Endodermal cell (in vitro differentiated cells): ENCODE measurements at regions not wholly inside any gene's neighbourhood (a gene's known extent, or its start where the extent isn't known, plus 50 kb on each side); places are given as distances from the start of the nearest gene placed in this dataset.

Experiments
- DNase-seq: peaks from one replicate; pipeline ENCODE4 v3.0.0-alpha.2; 2017
- H3K27ac ChIP-seq: 2 replicates; pipeline ENCODE4 v1.5.1; 2013; ENCODE audit warnings: mild to moderate bottlenecking, low read depth, low read length, moderate library complexity
- H3K27me3 ChIP-seq: 2 replicates; pipeline ENCODE4 v1.6.1; 2013; ENCODE audit warnings: mild to moderate bottlenecking, low read length, moderate library complexity; ENCODE audit not compliant: insufficient read depth, control insufficient read depth, poor library complexity, severe bottlenecking
- H3K36me3 ChIP-seq: 2 replicates; pipeline ENCODE4 v1.7.0; 2013; ENCODE audit warnings: mild to moderate bottlenecking, low read length, moderate library complexity; ENCODE audit not compliant: control insufficient read depth, insufficient read depth
- H3K4me1 ChIP-seq: one replicate; pipeline ENCODE4 v1.7.0; 2013; ENCODE audit warnings: low read length; ENCODE audit not compliant: control insufficient read depth, insufficient read depth
- H3K4me3 ChIP-seq: 2 replicates; pipeline ENCODE4 v1.5.1; 2013; ENCODE audit warnings: mild to moderate bottlenecking, low read length, moderate library complexity
- H3K9ac ChIP-seq: 2 replicates; pipeline ENCODE4 v1.6.1; 2013; ENCODE audit warnings: mild to moderate bottlenecking, low read length, moderate library complexity; ENCODE audit not compliant: poor library complexity, severe bottlenecking; ENCODE audit errors: extremely low read depth
- H3K9me3 ChIP-seq: 2 replicates; pipeline ENCODE4 v1.6.1; 2013; ENCODE audit warnings: mild to moderate bottlenecking, low read length, moderate library complexity; ENCODE audit not compliant: control insufficient read depth
- H3K27ac Mint-ChIP-seq: 2 replicates; pipeline ENCODE4 v1.8.0; 2020; ENCODE audit warnings: mixed read lengths
- H3K27me3 Mint-ChIP-seq: 2 replicates; pipeline ENCODE4 v1.8.0; 2021; ENCODE audit warnings: mild to moderate bottlenecking, mixed read lengths; ENCODE audit not compliant: insufficient read depth
- H3K36me3 Mint-ChIP-seq: 2 replicates; pipeline ENCODE4 v1.8.0; 2020; ENCODE audit warnings: low read depth, mixed read lengths
- H3K4me1 Mint-ChIP-seq: 2 replicates; pipeline ENCODE4 v1.8.0; 2020; ENCODE audit warnings: mixed read lengths
- H3K4me3 Mint-ChIP-seq: 2 replicates; pipeline ENCODE4 v1.8.0; 2020; ENCODE audit warnings: mild to moderate bottlenecking, moderate library complexity, mixed read lengths
- H3K9me3 Mint-ChIP-seq: 2 replicates; pipeline ENCODE4 v1.8.0; 2020; ENCODE audit warnings: mild to moderate bottlenecking, mixed read lengths
- CTCF ChIP-seq: fragments of 200-600 bp; sonication (generic); conservative IDR thresholded peaks from 2 replicates; pipeline ENCODE4 v1.5.0; 2021; ENCODE audit warnings: antibody characterized with exemption, mild to moderate bottlenecking
- WGBS, 2 experiments: methylation state at CpG; one replicate each; pipeline versions ENCODE4 v1.1.5 to v1.1.7; 2013; ENCODE audit warnings: missing lambda C conversion rate in 2 of 2, mixed read lengths in 1 of 2; ENCODE audit not compliant: insufficient coverage in 1 of 2, insufficient read length in 1 of 2; 5-methylcytosine and 5-hydroxymethylcytosine counted together

- Mint-ChIP-seq H3K27ac (no peak overlapping the region), H3K4me3 (no peak overlapping the region), H3K36me3 (no peaks in the 10 kb centered on the region), H3K9me3 (no peaks in the 10 kb centered on the region), H3K4me1 (peaks cover 2% of the 10 kb centered on the region), H3K27me3 (no peaks in the 10 kb centered on the region)
- no peak overlapping the region for H3K9ac ChIP-seq
- WGBS, 2 experiments = 94 to 100% methylated on average over 1 of the region's 1 CpG
- H3K27ac ChIP-seq = no peak overlapping the region
- H3K9me3 ChIP-seq = no peaks in the 10 kb centered on the region
- no peak for DNase-seq
- no peaks in the 10 kb centered on the region for H3K36me3 ChIP-seq
- H3K27me3 ChIP-seq = no peaks in the 10 kb centered on the region
- no peak for TF ChIP-seq CTCF
- H3K4me3 ChIP-seq = no peak overlapping the region
- no peaks in the 10 kb centered on the region for H3K4me1 ChIP-seq
Observed at GRCh38 chr1:106780066-106780465, 276.4 kb upstream of the PRMT6 start.

- WGBS, 2 experiments = 100% methylated on average over 1 of the region's 1 CpG; no CpG with 5 or more reads in 1 of the 2 experiments
- TF ChIP-seq CTCF = no peak
- Mint-ChIP-seq H3K4me1 (peaks cover 2% of the 10 kb centered on the region), H3K9me3 (no peaks in the 10 kb centered on the region), H3K27ac (no peak overlapping the region), H3K36me3 (no peaks in the 10 kb centered on the region), H3K4me3 (no peak overlapping the region), H3K27me3 (no peaks in the 10 kb centered on the region)
- no peak overlapping the region for H3K4me3 ChIP-seq
- H3K36me3 ChIP-seq = no peaks in the 10 kb centered on the region
- no peaks in the 10 kb centered on the region for H3K9me3 ChIP-seq
- no peak overlapping the region for H3K9ac ChIP-seq
- H3K27me3 ChIP-seq = no peaks in the 10 kb centered on the region
- no peaks in the 10 kb centered on the region for H3K4me1 ChIP-seq
- no peak overlapping the region for H3K27ac ChIP-seq
- DNase-seq = no peak
Observed at GRCh38 chr1:106780806-106781569, 275.5 kb upstream of the PRMT6 start.

- H3K27me3 Mint-ChIP-seq = no peaks in the 10 kb centered on the region
- H3K4me1 ChIP-seq = no peaks in the 10 kb centered on the region
- H3K9ac ChIP-seq = no peak overlapping the region
- no peak overlapping the region for H3K27ac ChIP-seq
- no peaks in the 10 kb centered on the region for H3K36me3 Mint-ChIP-seq
- H3K36me3 ChIP-seq = no peaks in the 10 kb centered on the region
- DNase-seq = no peak
- no peaks in the 10 kb centered on the region for H3K9me3 Mint-ChIP-seq
- no peak overlapping the region for H3K4me3 ChIP-seq
- TF ChIP-seq CTCF = no peak
- H3K27ac Mint-ChIP-seq = no peak overlapping the region
- no peak overlapping the region for H3K4me3 Mint-ChIP-seq
- no peaks in the 10 kb centered on the region for H3K9me3 ChIP-seq
- H3K27me3 ChIP-seq = no peaks in the 10 kb centered on the region
- peaks cover 2% of the 10 kb centered on the region for H3K4me1 Mint-ChIP-seq
Observed at GRCh38 chr1:106785176-106785575, 271.3 kb upstream of the PRMT6 start.
